WTC11 (cell line): ENCODE measurements at regions not wholly inside any gene's neighbourhood (a gene's known extent, or its start where the extent isn't known, plus 50 kb on each side); places are given as distances from the start of the nearest gene placed in this dataset.

ENCODE experiments used
- ATF1 ChIP-seq: sonication (generic); formaldehyde crosslinking; IDR thresholded peaks from 2 replicates; pipeline ENCODE4 v1.8.1; 2023; ENCODE audit warnings: mild to moderate bottlenecking, moderate library complexity, missing genetic modification reagents
- ELF4 ChIP-seq: sonication (generic); formaldehyde crosslinking; IDR thresholded peaks from 2 replicates; pipeline ENCODE4 v1.8.1; 2022; ENCODE audit warnings: low read depth, mild to moderate bottlenecking, moderate library complexity, missing genetic modification reagents
- FOXJ3 ChIP-seq: sonication (generic); formaldehyde crosslinking; IDR thresholded peaks from 2 replicates; pipeline ENCODE4 v1.9.0; 2021; ENCODE audit warnings: missing genetic modification reagents, mild to moderate bottlenecking, borderline replicate concordance
- NR2C2 ChIP-seq: sonication (generic); formaldehyde crosslinking; IDR thresholded peaks from 2 replicates; pipeline ENCODE4 v1.8.0; 2022; ENCODE audit warnings: mild to moderate bottlenecking, missing genetic modification reagents
- SMAD3 ChIP-seq: sonication (generic); formaldehyde crosslinking; IDR thresholded peaks from 2 replicates; pipeline ENCODE4 v1.8.0; 2022; ENCODE audit warnings: missing genetic modification reagents, mild to moderate bottlenecking, borderline replicate concordance
- SP1 ChIP-seq: sonication (generic); formaldehyde crosslinking; conservative IDR thresholded peaks from 2 replicates; pipeline ENCODE4 v1.8.1; 2022; ENCODE audit warnings: missing genetic modification reagents
- TEAD4 ChIP-seq: sonication (generic); formaldehyde crosslinking; IDR thresholded peaks from 2 replicates; pipeline ENCODE4 v1.8.0; 2022; ENCODE audit warnings: mild to moderate bottlenecking, missing genetic modification reagents
- USF2 ChIP-seq: sonication (generic); formaldehyde crosslinking; IDR thresholded peaks from 2 replicates; pipeline ENCODE4 v1.8.1; 2023; ENCODE audit warnings: mild to moderate bottlenecking, missing genetic modification reagents, moderate library complexity

GRCh38 chr2:7835151-7835550 is 846.7 kb upstream of the ID2 start:
- TF ChIP-seq NR2C2 (CRISPR knock-in tag) (no peak), ELF4 (CRISPR knock-in tag) (no peak), ATF1 (no peak), USF2 (CRISPR knock-in tag) (no peak), SP1 (CRISPR knock-in tag) (no peak), TEAD4 (CRISPR knock-in tag) (no peak), FOXJ3 (CRISPR knock-in tag) (no peak), SMAD3 (CRISPR knock-in tag) (no peak)
